GM12878 (cell line): ENCODE measurements at regions not wholly inside any gene's neighbourhood (a gene's known extent, or its start where the extent isn't known, plus 50 kb on each side); places are given as distances from the start of the nearest gene placed in this dataset.

ENCODE experiments used
- ATAC-seq: fragments of 200-7000 bp; cut with Tn5 transposase; 3 replicates; pipeline ENCODE4 v1.9.1; 2020; ENCODE audit warnings: mild to moderate bottlenecking, moderate library complexity
- BruUV-seq: library from RNA; stranded (reverse); fragments of 400-500 nt; replicated peaks from 2 replicates; lab custom pipeline; 2021; lab: Mats Ljungman, UMichigan
- CTCF ChIA-PET: fragments of 300-600 bp; sonication (Branson Sonifier 250); formaldehyde crosslinking; extraction: SDS; loops from one replicate; lab custom pipeline; 2021; ENCODE audit warnings: inconsistent platforms; lab: Yijun Ruan, JAX
- POLR2A ChIA-PET: fragments of 350-600 bp; formaldehyde crosslinking; extraction: SDS; loops from one replicate; lab custom pipeline; 2021; ENCODE audit warnings: inconsistent platforms; lab: Charles Lee
- RAD21 ChIA-PET: fragments of 300-600 bp; sonication (Branson Sonifier 250); formaldehyde crosslinking; loops from one replicate; lab custom pipeline; 2023; ENCODE audit warnings: antibody characterized with exemption; ENCODE audit not compliant: unreplicated experiment; lab: Charles Lee
- SMC1A ChIA-PET: fragments of 300-600 bp; sonication (Branson Sonifier 250); formaldehyde crosslinking; loops from one replicate; lab custom pipeline; 2023; ENCODE audit not compliant: unreplicated experiment, uncharacterized antibody; lab: Charles Lee
- DNase-seq: peaks from one replicate; pipeline ENCODE4 v3.0.0-alpha.2; 2011; ENCODE audit warnings: low read depth, low spot score
- FAIRE-seq: peaks from 3 replicates; lab custom pipeline; 2011; peaks lifted over from hg19 to GRCh38; lab: Jason Lieb, UNC
- H2AFZ ChIP-seq: 2 replicates; pipeline ENCODE4 v1.6.0; 2011; ENCODE audit warnings: low read depth, low read length, control low read depth; ENCODE audit not compliant: control insufficient read depth
- H3K27ac ChIP-seq: 2 replicates; pipeline ENCODE4 v1.5.1; 2011; ENCODE audit warnings: control low read depth; ENCODE audit not compliant: control insufficient read depth, insufficient read depth
- H3K27me3 ChIP-seq, 2 experiments: replicated peaks in 1 of 2; 2 replicates each; pipeline versions ENCODE4 v1.6.0 to v1.6.1; 2011; ENCODE audit warnings: low read length in 1 of 2; ENCODE audit not compliant: control insufficient read depth in 2 of 2, insufficient read depth in 2 of 2
- H3K36me3 ChIP-seq, 2 experiments: 2 replicates each; pipeline ENCODE4 v1.5.1; 2011; ENCODE audit warnings: low read length in 1 of 2; ENCODE audit not compliant: control insufficient read depth in 2 of 2, insufficient read depth in 2 of 2
- H3K4me1 ChIP-seq: 2 replicates; pipeline ENCODE4 v1.6.1; 2011; ENCODE audit warnings: mild to moderate bottlenecking, low read length, moderate library complexity, mixed read lengths; ENCODE audit not compliant: control insufficient read depth, insufficient read depth
- H3K4me2 ChIP-seq: 2 replicates; pipeline ENCODE4 v1.6.0; 2011; ENCODE audit warnings: control low read depth; ENCODE audit not compliant: control insufficient read depth, insufficient read depth
- H3K4me3 ChIP-seq: fragments of 200-600 bp; sonication (generic); 2 replicates; pipeline ENCODE4 v1.5.1; 2016
- H3K79me2 ChIP-seq: 2 replicates; pipeline ENCODE4 v1.6.0; 2011; ENCODE audit warnings: low read length; ENCODE audit not compliant: control insufficient read depth, insufficient read depth
- H3K9ac ChIP-seq: 2 replicates; pipeline ENCODE4 v1.8.0; 2011; ENCODE audit warnings: low read length, control low read depth, mixed read lengths; ENCODE audit not compliant: control insufficient read depth, insufficient read depth
- H3K9me3 ChIP-seq: replicated peaks from 3 replicates; pipeline ENCODE4 v1.5.1; 2011; ENCODE audit warnings: mild to moderate bottlenecking, low read length; ENCODE audit not compliant: control insufficient read depth, insufficient read depth
- H4K20me1 ChIP-seq: 2 replicates; pipeline ENCODE4 v1.6.0; 2011; ENCODE audit not compliant: control insufficient read depth, insufficient read depth
- DPF2 ChIP-seq: fragments of 450-650 bp; IDR thresholded peaks from 2 replicates; pipeline ENCODE4 v1.6.1; 2017; ENCODE audit warnings: mild to moderate bottlenecking
- EGR1 ChIP-seq, 2 experiments: IDR thresholded peaks; 1 replicate in 1 of 2; 2 replicates in 1 of 2; pipeline ENCODE4 v1.6.1; 2011 to 2012; ENCODE audit warnings: low read depth in 2 of 2, low read length in 2 of 2, borderline replicate concordance in 1 of 2, mild to moderate bottlenecking in 1 of 2, moderate library complexity in 1 of 2
- ESRRA ChIP-seq: IDR thresholded peaks from 2 replicates; pipeline ENCODE4 v1.6.1; 2012; ENCODE audit warnings: mild to moderate bottlenecking, low read length, improper control_type of control experiment
- FOS ChIP-seq: IDR thresholded peaks from 3 replicates; pipeline ENCODE4 v1.6.1; 2011; ENCODE audit warnings: borderline replicate concordance; ENCODE audit not compliant: insufficient read length; ENCODE audit errors: extremely low read depth
- KDM1A ChIP-seq: fragments of 200-600 bp; sonication (generic); IDR thresholded peaks from 2 replicates; pipeline ENCODE4 v1.6.1; 2016; ENCODE audit warnings: borderline replicate concordance
- LARP7 ChIP-seq: fragments of 450-650 bp; IDR thresholded peaks from 2 replicates; pipeline ENCODE4 v1.6.1; 2017; ENCODE audit warnings: mild to moderate bottlenecking
- MEF2A ChIP-seq: IDR thresholded peaks from 2 replicates; pipeline ENCODE4 v1.6.1; 2011; ENCODE audit warnings: low read depth, mild to moderate bottlenecking, low read length, moderate library complexity; ENCODE audit not compliant: insufficient read depth
- RFX5 ChIP-seq: IDR thresholded peaks from 2 replicates; pipeline ENCODE4 v1.6.1; 2011; ENCODE audit warnings: low read depth, low read length, improper control_type of control experiment
- SUZ12 ChIP-seq: fragments of 200-600 bp; sonication (generic); IDR thresholded peaks from one replicate; pipeline ENCODE4 v1.6.1; 2018; ENCODE audit warnings: antibody characterized with exemption, mild to moderate bottlenecking; ENCODE audit not compliant: unreplicated experiment
- TARDBP ChIP-seq: IDR thresholded peaks from 2 replicates; pipeline ENCODE4 v1.6.1; 2016; ENCODE audit warnings: borderline replicate concordance
- TCF7 ChIP-seq: IDR thresholded peaks from 2 replicates; pipeline ENCODE4 v1.6.1; 2014; ENCODE audit warnings: antibody characterized with exemption, borderline replicate concordance
- YY1 ChIP-seq: IDR thresholded peaks from 2 replicates; pipeline ENCODE4 v1.6.1; 2011; ENCODE audit warnings: low read depth, mild to moderate bottlenecking, low read length
- ZNF207 ChIP-seq: fragments of 450-650 bp; IDR thresholded peaks from 2 replicates; pipeline ENCODE4 v1.6.1; 2014; ENCODE audit warnings: antibody characterized with exemption, mild to moderate bottlenecking, borderline replicate concordance
- ZNF24 ChIP-seq: fragments of 450-650 bp; IDR thresholded peaks from 2 replicates; pipeline ENCODE4 v1.6.1; 2017; ENCODE audit warnings: antibody characterized with exemption, mild to moderate bottlenecking
- WGBS: methylation state at CpG from one replicate; pipeline ENCODE4 v1.1.6; 2016; ENCODE audit warnings: low lambda C conversion rate; ENCODE audit not compliant: insufficient replicate concordance, insufficient coverage; ENCODE audit errors: missing lambda C conversion rate; 5-methylcytosine and 5-hydroxymethylcytosine counted together
- in situ Hi-C: fragments of 300-500 bp; cut with MboI; formaldehyde crosslinking; loops from 9 replicates; pipeline ENCODE4 v1.14.3; 2018; ENCODE audit warnings: mixed read lengths
- intact Hi-C: fragments of 100-400 bp; cut with micrococcal nuclease; formaldehyde crosslinking; loops from one replicate; pipeline ENCODE4 v1.14.2; 2022; ENCODE audit not compliant: unreplicated experiment
- TF ChIP-seq, protein P1 (sequence below): IDR thresholded peaks from 2 replicates; pipeline ENCODE4 v1.6.1; 2012; ENCODE audit warnings: low read depth, low read length, improper control_type of control experiment
- TF ChIP-seq, protein P2 (sequence below): fragments of 450-650 bp; conservative IDR thresholded peaks from 2 replicates; pipeline ENCODE4 v1.6.1; 2017; ENCODE audit warnings: mild to moderate bottlenecking, moderate library complexity

DNA sequence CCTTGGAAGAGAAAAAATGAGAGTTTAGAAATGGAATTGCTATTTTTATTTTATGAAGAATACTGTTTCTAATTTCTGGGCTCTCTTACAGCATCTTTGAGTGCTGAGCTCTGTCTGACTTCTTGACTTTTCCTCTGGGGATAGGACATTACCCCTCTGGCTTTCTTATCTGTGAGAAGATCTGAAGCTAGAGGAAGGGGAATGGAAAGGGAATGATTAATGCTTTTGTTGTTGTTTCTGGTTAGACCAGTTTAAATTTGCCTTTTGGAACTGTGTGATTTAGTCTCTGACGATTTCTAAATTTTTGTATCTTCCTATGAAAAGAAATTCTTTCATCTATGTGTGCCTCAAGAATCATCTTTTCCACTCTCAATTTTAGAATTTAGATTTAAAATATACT, 811.4 kb downstream of the REEP3 start:
- Histone ChIP-seq H3K27me3 (no peaks in the 10 kb centered on the region), H3K9me3 (no peaks in the 10 kb centered on the region), H3K4me2 (no peak overlapping the region), H2AFZ (no peak overlapping the region), H3K4me1 (no peaks in the 10 kb centered on the region), H3K9ac (no peak overlapping the region), H3K4me3 (no peak overlapping the region), H3K27ac (no peak overlapping the region), H4K20me1 (no peaks in the 10 kb centered on the region), H3K79me2 (no peaks in the 10 kb centered on the region), H3K36me3 (no peaks in the 10 kb centered on the region)
- DNase-seq (no peak), FAIRE-seq (no peak), ATAC-seq (no peak)
- CTCF ChIA-PET, result no interaction called here
- no TSS peak for BruUV-seq
- intact Hi-C loops, result loop anchor here (5.0 kb wide), 1 partner anchor 115 kb away; no protein-coding TSS in a partner anchor
- 18% methylated on average over 1 of the region's 1 CpG for WGBS
- POLR2A ChIA-PET, result no interaction called here
- in situ Hi-C loops, result no loop called here
- TF ChIP-seq, protein P1, sequence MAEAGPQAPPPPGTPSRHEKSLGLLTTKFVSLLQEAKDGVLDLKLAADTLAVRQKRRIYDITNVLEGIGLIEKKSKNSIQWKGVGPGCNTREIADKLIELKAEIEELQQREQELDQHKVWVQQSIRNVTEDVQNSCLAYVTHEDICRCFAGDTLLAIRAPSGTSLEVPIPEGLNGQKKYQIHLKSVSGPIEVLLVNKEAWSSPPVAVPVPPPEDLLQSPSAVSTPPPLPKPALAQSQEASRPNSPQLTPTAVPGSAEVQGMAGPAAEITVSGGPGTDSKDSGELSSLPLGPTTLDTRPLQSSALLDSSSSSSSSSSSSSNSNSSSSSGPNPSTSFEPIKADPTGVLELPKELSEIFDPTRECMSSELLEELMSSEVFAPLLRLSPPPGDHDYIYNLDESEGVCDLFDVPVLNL, result no peak
- TF ChIP-seq ZNF24, result no peak
- TF ChIP-seq MEF2A, result no peak
- TF ChIP-seq DPF2, result no peak
- no peak for TF ChIP-seq ZNF207
- TF ChIP-seq FOS, result no peak
- no peak for TF ChIP-seq KDM1A
- no peak for TF ChIP-seq TCF7
- TF ChIP-seq, protein P2, sequence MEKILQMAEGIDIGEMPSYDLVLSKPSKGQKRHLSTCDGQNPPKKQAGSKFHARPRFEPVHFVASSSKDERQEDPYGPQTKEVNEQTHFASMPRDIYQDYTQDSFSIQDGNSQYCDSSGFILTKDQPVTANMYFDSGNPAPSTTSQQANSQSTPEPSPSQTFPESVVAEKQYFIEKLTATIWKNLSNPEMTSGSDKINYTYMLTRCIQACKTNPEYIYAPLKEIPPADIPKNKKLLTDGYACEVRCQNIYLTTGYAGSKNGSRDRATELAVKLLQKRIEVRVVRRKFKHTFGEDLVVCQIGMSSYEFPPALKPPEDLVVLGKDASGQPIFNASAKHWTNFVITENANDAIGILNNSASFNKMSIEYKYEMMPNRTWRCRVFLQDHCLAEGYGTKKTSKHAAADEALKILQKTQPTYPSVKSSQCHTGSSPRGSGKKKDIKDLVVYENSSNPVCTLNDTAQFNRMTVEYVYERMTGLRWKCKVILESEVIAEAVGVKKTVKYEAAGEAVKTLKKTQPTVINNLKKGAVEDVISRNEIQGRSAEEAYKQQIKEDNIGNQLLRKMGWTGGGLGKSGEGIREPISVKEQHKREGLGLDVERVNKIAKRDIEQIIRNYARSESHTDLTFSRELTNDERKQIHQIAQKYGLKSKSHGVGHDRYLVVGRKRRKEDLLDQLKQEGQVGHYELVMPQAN, result no peak
- no peak for TF ChIP-seq SUZ12
- no peak for TF ChIP-seq EGR1 (IDR thresholded peaks at IDR 0.05; ENCODE audit: borderline replicate concordance in 1 of 2, low read depth in 2 of 2, low read length in 2 of 2)
- no peak for TF ChIP-seq ESRRA
- no peak for TF ChIP-seq TARDBP
- no peak for TF ChIP-seq YY1
- TF ChIP-seq LARP7, result no peak
- no peak for TF ChIP-seq RFX5
- SMC1A ChIA-PET, result no interaction called here
- RAD21 ChIA-PET, result no interaction called here
